KMS-11 (cell line): ENCODE measurements at regions not wholly inside any gene's neighbourhood (a gene's known extent, or its start where the extent isn't known, plus 50 kb on each side); places are given as distances from the start of the nearest gene placed in this dataset.

Experiments used
- H2AFZ ChIP-seq: fragments of 200-600 bp; sonication (generic); 2 replicates; pipeline ENCODE4 v1.6.1; 2016; ENCODE audit warnings: antibody characterized with exemption, mixed run types, low read depth
- H3K27ac ChIP-seq: fragments of 200-600 bp; sonication (generic); 2 replicates; pipeline ENCODE4 v1.6.1; 2016; ENCODE audit warnings: mild to moderate bottlenecking, mixed run types
- H3K27me3 ChIP-seq: fragments of 200-600 bp; sonication (generic); 2 replicates; pipeline ENCODE4 v1.6.1; 2017; ENCODE audit warnings: mild to moderate bottlenecking, low read depth, mixed run types, moderate library complexity; ENCODE audit not compliant: insufficient read depth
- H3K36me3 ChIP-seq: fragments of 200-600 bp; sonication (generic); 2 replicates; pipeline ENCODE4 v1.6.1; 2017; ENCODE audit warnings: mild to moderate bottlenecking, mixed run types; ENCODE audit not compliant: insufficient read depth
- H3K4me1 ChIP-seq: fragments of 200-600 bp; sonication (generic); 2 replicates; pipeline ENCODE4 v1.6.1; 2016; ENCODE audit warnings: mild to moderate bottlenecking, low read depth, mixed run types; ENCODE audit not compliant: poor library complexity, severe bottlenecking
- H3K4me2 ChIP-seq: fragments of 200-600 bp; sonication (generic); 2 replicates; pipeline ENCODE4 v1.7.0; 2016; ENCODE audit warnings: mild to moderate bottlenecking, mixed run types
- H3K4me3 ChIP-seq: fragments of 200-600 bp; sonication (generic); IDR thresholded peaks from 2 replicates; pipeline ENCODE4 v1.6.1; 2017; ENCODE audit warnings: low read depth, low read length, mixed read lengths; ENCODE audit not compliant: insufficient read depth
- H3K79me2 ChIP-seq: fragments of 200-600 bp; sonication (generic); 2 replicates; pipeline ENCODE4 v1.6.1; 2016; ENCODE audit warnings: low read depth, mixed run types; ENCODE audit not compliant: insufficient read depth
- H3K9ac ChIP-seq: fragments of 200-600 bp; sonication (generic); 2 replicates; pipeline ENCODE4 v1.6.1; 2016; ENCODE audit warnings: mild to moderate bottlenecking, mixed run types
- H4K20me1 ChIP-seq: fragments of 200-600 bp; sonication (generic); 2 replicates; pipeline ENCODE4 v1.6.1; 2016; ENCODE audit warnings: mild to moderate bottlenecking, mixed run types; ENCODE audit not compliant: insufficient read depth
- CTCF ChIP-seq: fragments of 200-600 bp; sonication (generic); conservative IDR thresholded peaks from 2 replicates; pipeline ENCODE4 v1.6.1; 2017; ENCODE audit warnings: low read depth, mild to moderate bottlenecking, antibody characterized with exemption, low read length, moderate library complexity, mixed read lengths

DNA sequence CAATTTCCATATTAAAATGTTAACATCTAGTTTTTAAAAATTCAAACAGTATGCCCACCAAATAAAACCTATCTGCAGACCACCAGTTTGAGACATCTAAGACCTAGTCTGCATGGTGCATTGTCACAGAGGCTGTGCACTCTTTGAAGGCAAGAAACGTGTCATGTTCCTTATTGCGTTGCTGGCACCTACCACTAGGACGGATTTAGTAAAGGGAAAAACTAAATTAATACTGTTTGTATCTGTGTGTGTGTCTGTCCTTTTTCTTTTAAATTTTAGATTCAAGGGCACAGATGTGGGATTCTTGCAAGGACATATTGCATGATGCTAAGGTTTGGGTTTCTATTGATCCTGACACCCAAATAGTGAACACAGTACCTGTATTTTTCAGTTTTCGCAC is 481.4 kb downstream of the UQCRFS1 start:
- peaks cover 3% of the 10 kb centered on the region for H3K4me1 ChIP-seq
- H3K79me2 ChIP-seq = no peaks in the 10 kb centered on the region
- H3K4me3 ChIP-seq = no peak overlapping the region
- TF ChIP-seq CTCF = no peak
- H3K27me3 ChIP-seq = no peaks in the 10 kb centered on the region
- H3K9ac ChIP-seq = no peak overlapping the region
- no peaks in the 10 kb centered on the region for H3K36me3 ChIP-seq
- H2AFZ ChIP-seq = no peak overlapping the region
- no peak overlapping the region for H3K27ac ChIP-seq
- no peaks in the 10 kb centered on the region for H4K20me1 ChIP-seq
- H3K4me2 ChIP-seq = no peak overlapping the region

GRCh38 chr19:28730791-28731512 is 482.0 kb downstream of the UQCRFS1 start:
- Histone ChIP-seq H3K36me3 (no peaks in the 10 kb centered on the region), H3K27me3 (no peaks in the 10 kb centered on the region), H3K4me1 (no peaks in the 10 kb centered on the region), H3K4me2 (no peak overlapping the region), H2AFZ (no peak overlapping the region), H3K9ac (no peak overlapping the region), H4K20me1 (no peaks in the 10 kb centered on the region), H3K79me2 (no peaks in the 10 kb centered on the region), H3K4me3 (no peak overlapping the region), H3K27ac (no peak overlapping the region)
- no peak for TF ChIP-seq CTCF

DNA sequence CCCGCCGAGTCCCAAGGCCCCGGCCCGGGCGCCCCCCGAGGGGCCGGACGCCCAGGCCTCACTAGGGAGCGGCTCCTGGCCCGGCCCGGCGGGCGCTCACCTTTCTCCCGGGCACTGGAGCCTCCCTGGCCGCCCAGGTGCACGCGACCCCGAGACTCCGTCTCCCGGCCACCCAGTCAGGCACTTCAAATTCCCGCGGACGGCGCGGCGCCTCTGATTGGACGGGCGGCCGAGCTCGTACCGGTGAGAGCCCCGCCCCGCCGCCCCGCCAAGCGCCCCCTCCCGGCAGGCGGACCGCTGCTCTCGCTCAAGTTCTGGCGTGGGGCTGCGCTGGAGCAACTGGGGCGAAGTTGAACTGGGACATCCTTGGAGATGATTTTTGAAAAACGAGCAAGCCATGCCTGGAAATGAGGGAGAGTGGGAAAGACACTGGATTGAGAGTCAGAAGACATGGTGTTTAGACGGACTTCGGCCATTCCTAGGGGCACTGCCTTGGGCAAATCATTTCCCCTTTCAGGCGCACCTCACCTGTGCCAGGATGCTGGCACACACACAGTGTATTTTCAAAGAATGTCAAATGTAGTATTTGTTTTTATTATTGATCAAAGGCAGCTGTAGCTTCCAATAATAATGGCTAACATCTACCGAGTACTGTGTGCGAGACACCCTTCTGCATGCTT is 485.3 kb downstream of the UQCRFS1 start:
- Histone ChIP-seq H3K27ac (no peak overlapping the region), H4K20me1 (no peaks in the 10 kb centered on the region), H3K4me2 (no peak overlapping the region), H3K27me3 (no peaks in the 10 kb centered on the region), H3K4me3 (no peak overlapping the region), H3K4me1 (no peaks in the 10 kb centered on the region), H2AFZ (no peak overlapping the region), H3K9ac (no peak overlapping the region), H3K36me3 (no peaks in the 10 kb centered on the region), H3K79me2 (no peaks in the 10 kb centered on the region)
- TF ChIP-seq CTCF = no peak

GRCh38 chr19:28726533-28727479 is 486.1 kb downstream of the UQCRFS1 start:
- no peaks in the 10 kb centered on the region for H4K20me1 ChIP-seq
- no peaks in the 10 kb centered on the region for H3K4me1 ChIP-seq
- no peak overlapping the region for H2AFZ ChIP-seq
- no peak overlapping the region for H3K4me2 ChIP-seq
- H3K4me3 ChIP-seq = no peak overlapping the region
- H3K9ac ChIP-seq = no peak overlapping the region
- H3K36me3 ChIP-seq = no peaks in the 10 kb centered on the region
- no peaks in the 10 kb centered on the region for H3K27me3 ChIP-seq
- H3K27ac ChIP-seq = no peak overlapping the region
- TF ChIP-seq CTCF = no peak
- H3K79me2 ChIP-seq = no peaks in the 10 kb centered on the region
